HL-60 (cell line): ENCODE measurements at regions not wholly inside any gene's neighbourhood (a gene's known extent, or its start where the extent isn't known, plus 50 kb on each side); places are given as distances from the start of the nearest gene placed in this dataset.

Experiments
- CTCF ChIP-seq: IDR thresholded peaks from one replicate; pipeline ENCODE4 v1.5.1; 2011; ENCODE audit warnings: low read length, control low read depth, inconsistent platforms; ENCODE audit not compliant: insufficient read depth
- POLR2AphosphoS5 ChIP-seq: IDR thresholded peaks from 2 replicates; pipeline ENCODE4 v1.6.1; 2012; ENCODE audit warnings: low read depth
- REST ChIP-seq: IDR thresholded peaks from 2 replicates; pipeline ENCODE4 v1.6.1; 2012; ENCODE audit warnings: low read depth; ENCODE audit not compliant: insufficient replicate concordance

- TF ChIP-seq CTCF (no peak), REST (no peak), POLR2AphosphoS5 (no peak)
Observed at GRCh38 chr14:101496776-101497683, 64.3 kb upstream of the DIO3 start.
